ENCODE measurements at regions not wholly inside any gene's neighbourhood (a gene's known extent, or its start where the extent isn't known, plus 50 kb on each side); places are given as distances from the start of the nearest gene placed in this dataset.

- TF ChIP-seq CTCF (IDR thresholded peaks at IDR 0.05; ENCODE audit: low read depth, low read length) (no peak), EZH2phosphoT487 (IDR thresholded peaks at IDR 0.05; ENCODE audit: low read depth) (no peak)
Measured at GRCh38 chrX:121122332-121122731, 74.9 kb downstream of the GLUD2 start.
